Ascending aorta (tissue), 2 donors: ENCODE measurements at regions not wholly inside any gene's neighbourhood (a gene's known extent, or its start where the extent isn't known, plus 50 kb on each side); places are given as distances from the start of the nearest gene placed in this dataset.

Source experiments
- DNase-seq, 2 donors: peaks; one replicate each; pipeline ENCODE4 v3.0.0-alpha.2; 2019; ENCODE audit warnings: low spot score in 2 of 2
- H3K27ac ChIP-seq, 2 donors: fragments of 200-600 bp; sonication (generic); one replicate each; pipeline ENCODE4 v1.5.1; 2016 to 2017; ENCODE audit warnings: mild to moderate bottlenecking in 1 of 2
- H3K27me3 ChIP-seq: fragments of 200-600 bp; sonication (generic); one replicate; pipeline ENCODE4 v1.5.1; 2017
- H3K36me3 ChIP-seq, 2 donors: fragments of 200-600 bp; sonication (generic); one replicate each; pipeline ENCODE4 v1.5.1; 2016
- H3K4me1 ChIP-seq, 2 donors: fragments of 200-600 bp; sonication (generic); one replicate each; pipeline ENCODE4 v1.5.1; 2016 to 2017; ENCODE audit warnings: mild to moderate bottlenecking in 1 of 2
- H3K4me3 ChIP-seq, 2 donors: fragments of 200-600 bp; sonication (generic); one replicate each; pipeline ENCODE4 v1.5.1; 2016 to 2017; ENCODE audit warnings: mild to moderate bottlenecking in 1 of 2
- H3K9me3 ChIP-seq, 2 donors: fragments of 200-600 bp; sonication (generic); one replicate each; pipeline ENCODE4 v1.5.1; 2016
- CTCF ChIP-seq, 3 experiments: fragments of 200-600 bp in 2 of 3; fragments of 450-650 bp in 1 of 3; sonication (generic) in 2 of 3; IDR thresholded peaks; one replicate each; pipeline ENCODE4 v1.5.1; 2016 to 2019; ENCODE audit warnings: antibody characterized with exemption in 3 of 3, mild to moderate bottlenecking in 1 of 3, moderate library complexity in 1 of 3
- intact Hi-C: fragments of 100-400 bp; cut with DNase I; formaldehyde crosslinking; loops from one replicate; pipeline ENCODE4 v1.15.1; 2023

- Histone ChIP-seq H3K4me3 (no peak overlapping the region), H3K27ac (no peak overlapping the region), H3K9me3 (no peaks in the 10 kb centered on the region), H3K4me1 (no peaks in the 10 kb centered on the region), H3K36me3 (no peaks in the 10 kb centered on the region), H3K27me3 (no peaks in the 10 kb centered on the region)
- TF ChIP-seq CTCF (IDR thresholded peaks at IDR 0.05) = no peak
- DNase-seq = no peak
- intact Hi-C loops = no loop called here
Measured at GRCh38 chr6:44671333-44671732, 283.8 kb downstream of the CDC5L start.

GRCh38 chr6:44672086-44672485, 284.6 kb downstream of the CDC5L start:
- Histone ChIP-seq H3K4me3 (no peak overlapping the region), H3K9me3 (no peaks in the 10 kb centered on the region), H3K27me3 (no peaks in the 10 kb centered on the region), H3K36me3 (no peaks in the 10 kb centered on the region), H3K4me1 (no peaks in the 10 kb centered on the region), H3K27ac (no peak overlapping the region)
- DNase-seq = no peak
- intact Hi-C loops = no loop called here
- no peak for TF ChIP-seq CTCF (IDR thresholded peaks at IDR 0.05)

GRCh38 chr6:44672841-44673240, 285.3 kb downstream of the CDC5L start:
- Histone ChIP-seq H3K27ac (no peak overlapping the region), H3K36me3 (no peaks in the 10 kb centered on the region), H3K4me3 (no peak overlapping the region), H3K9me3 (no peaks in the 10 kb centered on the region), H3K27me3 (no peaks in the 10 kb centered on the region), H3K4me1 (no peaks in the 10 kb centered on the region)
- no peak for DNase-seq
- TF ChIP-seq CTCF (IDR thresholded peaks at IDR 0.05) = no peak
- intact Hi-C loops = no loop called here

GRCh38 chr6:44674226-44675155, 287.0 kb downstream of the CDC5L start:
- Histone ChIP-seq H3K27me3 (no peaks in the 10 kb centered on the region), H3K4me1 (no peaks in the 10 kb centered on the region), H3K9me3 (no peaks in the 10 kb centered on the region), H3K4me3 (no peak overlapping the region), H3K27ac (no peak overlapping the region), H3K36me3 (no peaks in the 10 kb centered on the region)
- no peak for TF ChIP-seq CTCF (IDR thresholded peaks at IDR 0.05)
- DNase-seq = no peak
- intact Hi-C loops = no loop called here

- intact Hi-C loops = no loop called here
- H3K4me1 ChIP-seq = no peaks in the 10 kb centered on the region
- H3K27ac ChIP-seq = no peak overlapping the region
- H3K36me3 ChIP-seq = no peaks in the 10 kb centered on the region
- DNase-seq = no peak
- H3K4me3 ChIP-seq = no peak overlapping the region
- H3K9me3 ChIP-seq = no peaks in the 10 kb centered on the region
- no peaks in the 10 kb centered on the region for H3K27me3 ChIP-seq
- TF ChIP-seq CTCF (IDR thresholded peaks at IDR 0.05) = no peak
Measured at GRCh38 chr6:44675449-44675848, 287.9 kb downstream of the CDC5L start.
